GM10266 (cell line): ENCODE measurements at regions not wholly inside any gene's neighbourhood (a gene's known extent, or its start where the extent isn't known, plus 50 kb on each side); places are given as distances from the start of the nearest gene placed in this dataset.
"Not testable (repeated sequence)": the region's sequence is repeated elsewhere in the genome, so short reads cannot be mapped to it uniquely, and the experiment has no call there.

ENCODE experiments used
- DNase-seq: peaks from one replicate; pipeline ENCODE4 v3.0.0; 2012; ENCODE audit errors: extremely low spot score
- TF ChIP-seq, protein P1 (sequence below): IDR thresholded peaks from 2 replicates; pipeline ENCODE4 v1.5.1; 2012; ENCODE audit warnings: mild to moderate bottlenecking, low read depth; ENCODE audit not compliant: control insufficient read depth, insufficient read depth; ENCODE audit errors: missing control alignments

- TF ChIP-seq, protein P1, sequence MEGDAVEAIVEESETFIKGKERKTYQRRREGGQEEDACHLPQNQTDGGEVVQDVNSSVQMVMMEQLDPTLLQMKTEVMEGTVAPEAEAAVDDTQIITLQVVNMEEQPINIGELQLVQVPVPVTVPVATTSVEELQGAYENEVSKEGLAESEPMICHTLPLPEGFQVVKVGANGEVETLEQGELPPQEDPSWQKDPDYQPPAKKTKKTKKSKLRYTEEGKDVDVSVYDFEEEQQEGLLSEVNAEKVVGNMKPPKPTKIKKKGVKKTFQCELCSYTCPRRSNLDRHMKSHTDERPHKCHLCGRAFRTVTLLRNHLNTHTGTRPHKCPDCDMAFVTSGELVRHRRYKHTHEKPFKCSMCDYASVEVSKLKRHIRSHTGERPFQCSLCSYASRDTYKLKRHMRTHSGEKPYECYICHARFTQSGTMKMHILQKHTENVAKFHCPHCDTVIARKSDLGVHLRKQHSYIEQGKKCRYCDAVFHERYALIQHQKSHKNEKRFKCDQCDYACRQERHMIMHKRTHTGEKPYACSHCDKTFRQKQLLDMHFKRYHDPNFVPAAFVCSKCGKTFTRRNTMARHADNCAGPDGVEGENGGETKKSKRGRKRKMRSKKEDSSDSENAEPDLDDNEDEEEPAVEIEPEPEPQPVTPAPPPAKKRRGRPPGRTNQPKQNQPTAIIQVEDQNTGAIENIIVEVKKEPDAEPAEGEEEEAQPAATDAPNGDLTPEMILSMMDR: no peak
- no peak for DNase-seq
Measured at GRCh38 chr5:115429345-115429940, 115.1 kb downstream of the FEM1C start.

DNA sequence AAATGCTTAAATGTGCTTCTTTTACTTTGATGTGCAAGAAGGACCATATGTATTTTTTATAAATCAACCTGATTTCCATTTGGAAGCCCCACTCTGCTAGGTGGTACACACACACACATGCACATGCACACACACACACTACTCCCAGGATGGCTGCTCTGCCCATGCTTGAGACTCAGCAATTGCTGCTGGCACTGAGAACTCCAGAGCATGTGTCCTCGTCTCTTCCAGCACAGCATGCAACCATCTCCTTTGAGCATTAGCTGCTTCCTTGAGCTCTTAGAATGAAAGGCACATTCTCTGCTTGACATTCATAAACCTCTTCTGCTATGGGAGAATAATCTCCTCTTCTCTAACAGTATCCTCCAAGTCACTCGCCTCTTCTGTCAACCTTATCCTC lies 115.9 kb downstream of the FEM1C start:
- no peak for DNase-seq
- TF ChIP-seq, protein P1: no peak

- no peak for DNase-seq
- TF ChIP-seq, protein P1: no peak
Measured at GRCh38 chr5:115428248-115428647, 116.3 kb downstream of the FEM1C start.

- TF ChIP-seq, protein P1: no peak
- no peak for DNase-seq
Measured at GRCh38 chr5:115424446-115424845, 120.1 kb downstream of the FEM1C start.

DNA sequence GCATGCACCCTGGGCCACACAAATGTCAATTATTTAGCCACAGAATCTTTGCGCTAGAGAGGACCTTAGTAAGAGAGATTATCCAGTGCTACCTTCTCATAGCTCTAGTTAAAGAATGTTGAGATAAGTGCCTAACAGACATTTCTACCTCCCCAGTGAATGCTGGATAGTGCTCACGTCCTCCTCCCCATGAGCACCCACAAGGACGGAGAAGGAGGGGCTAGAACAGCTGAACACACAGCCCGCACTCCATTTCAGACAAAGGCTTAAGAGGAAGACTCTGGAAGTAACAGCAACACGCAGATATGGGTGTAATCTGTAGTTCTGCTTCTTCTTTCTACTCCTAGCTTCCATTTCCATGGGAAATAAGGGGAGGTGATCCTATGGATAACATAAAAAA lies 120.5 kb downstream of the FEM1C start:
- TF ChIP-seq, protein P1: no peak
- no peak for DNase-seq

DNA sequence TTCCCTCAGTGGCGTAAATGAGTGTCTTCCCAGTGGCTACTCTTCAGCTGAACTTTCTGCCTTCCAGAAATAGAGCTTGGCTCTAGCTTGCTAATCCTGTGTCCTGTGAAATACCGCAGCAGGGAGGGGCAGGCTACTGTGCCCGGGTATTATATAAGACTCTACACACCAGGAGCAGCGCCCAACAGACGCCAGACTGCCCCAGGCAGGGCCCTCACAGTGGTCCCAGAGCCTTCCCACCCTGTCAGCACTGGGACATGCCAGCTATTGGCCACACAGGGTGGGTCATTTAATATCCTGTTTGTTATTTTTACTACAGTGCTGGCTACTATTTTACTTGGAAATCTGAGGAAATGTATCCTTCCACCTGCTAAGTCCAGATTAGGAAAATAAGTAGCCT lies 121.0 kb downstream of the FEM1C start:
- TF ChIP-seq, protein P1: no peak
- no peak for DNase-seq

GRCh38 chr5:115423051-115423450 lies 121.5 kb downstream of the FEM1C start:
- no peak for DNase-seq
- TF ChIP-seq, protein P1: no peak

GRCh38 chr5:115420812-115421211 lies 123.8 kb downstream of the FEM1C start:
- not testable (repeated sequence) for DNase-seq
